CD14-positive monocyte (primary cell): ENCODE measurements at regions not wholly inside any gene's neighbourhood (a gene's known extent, or its start where the extent isn't known, plus 50 kb on each side); places are given as distances from the start of the nearest gene placed in this dataset.

Experiments
- DNase-seq, 3 donors: peaks; one replicate each; pipeline ENCODE4 v3.0.0-alpha.2; 2011 to 2022
- H2AFZ ChIP-seq: 2 replicates; pipeline ENCODE4 v1.6.0; 2012; ENCODE audit warnings: mild to moderate bottlenecking, low read depth, low read length, inconsistent platforms; ENCODE audit not compliant: insufficient read depth, poor library complexity, severe bottlenecking
- H3K27ac ChIP-seq, 2 donors: 1 replicate in 1 of 2; 2 replicates in 1 of 2; pipeline ENCODE4 v1.5.1; 2012 to 2013; ENCODE audit warnings: low read length in 2 of 2, control low read depth in 1 of 2, inconsistent platforms in 1 of 2, low read depth in 1 of 2, mild to moderate bottlenecking in 1 of 2
- H3K27me3 ChIP-seq, 2 donors: one replicate each; pipeline versions ENCODE4 v1.6.0 to v1.6.1; 2011 to 2013; ENCODE audit warnings: low read length in 2 of 2; ENCODE audit not compliant: control insufficient read depth in 2 of 2, insufficient read depth in 2 of 2
- H3K36me3 ChIP-seq, 2 donors: replicated peaks in 1 of 2; 1 replicate in 1 of 2; 2 replicates in 1 of 2; pipeline versions ENCODE4 v1.5.1 to v1.6.1; 2012 to 2013; ENCODE audit warnings: low read length in 2 of 2, control low read depth in 1 of 2, inconsistent platforms in 1 of 2, mild to moderate bottlenecking in 1 of 2; ENCODE audit not compliant: insufficient read depth in 2 of 2, control insufficient read depth in 1 of 2
- H3K4me1 ChIP-seq, 2 donors: 1 replicate in 1 of 2; 2 replicates in 1 of 2; pipeline versions ENCODE4 v1.5.1 to v1.6.1; 2012 to 2013; ENCODE audit warnings: low read length in 2 of 2, control low read depth in 1 of 2, inconsistent platforms in 1 of 2, mild to moderate bottlenecking in 1 of 2, moderate library complexity in 1 of 2; ENCODE audit not compliant: insufficient read depth in 2 of 2, control insufficient read depth in 1 of 2
- H3K4me2 ChIP-seq: replicated peaks from 2 replicates; pipeline ENCODE3; 2012; ENCODE audit warnings: low read length, moderate library complexity, mild to moderate bottlenecking; ENCODE audit not compliant: poor library complexity, severe bottlenecking; ENCODE audit errors: extremely low read depth
- H3K4me3 ChIP-seq, 3 experiments: fragments of 200-600 bp in 1 of 3; sonication (generic) in 1 of 3; replicated peaks in 1 of 3; 1 replicate in 2 of 3; 2 replicates in 1 of 3; pipeline ENCODE4 v1.5.1; 2011 to 2013; ENCODE audit warnings: low read length in 3 of 3, mild to moderate bottlenecking in 3 of 3, control low read depth in 2 of 3, low read depth in 2 of 3, inconsistent platforms in 1 of 3, moderate library complexity in 1 of 3
- H3K79me2 ChIP-seq: 2 replicates; pipeline ENCODE4 v1.6.0; 2012; ENCODE audit warnings: mild to moderate bottlenecking, control low read depth, inconsistent platforms, low read length, moderate library complexity; ENCODE audit not compliant: insufficient read depth
- H3K9ac ChIP-seq: 2 replicates; pipeline ENCODE4 v1.6.0; 2017; ENCODE audit warnings: low read length, mild to moderate bottlenecking; ENCODE audit not compliant: insufficient read depth, poor library complexity, severe bottlenecking
- H3K9me3 ChIP-seq, 2 donors: replicated peaks in 1 of 2; 1 replicate in 1 of 2; 2 replicates in 1 of 2; pipeline versions ENCODE4 v1.5.1 to v1.6.1; 2012 to 2013; ENCODE audit warnings: low read length in 2 of 2, control low read depth in 1 of 2; ENCODE audit not compliant: control insufficient read depth in 1 of 2, insufficient read depth in 1 of 2
- H4K20me1 ChIP-seq: 2 replicates; pipeline ENCODE4 v1.6.0; 2012; ENCODE audit warnings: mild to moderate bottlenecking, low read length, control low read depth, moderate library complexity; ENCODE audit not compliant: insufficient read depth
- H3K27ac Mint-ChIP-seq, 7 donors: one replicate each; pipeline ENCODE4 v1.8.0; 2020; ENCODE audit warnings: mild to moderate bottlenecking in 7 of 7, mixed read lengths in 7 of 7, moderate library complexity in 6 of 7, inconsistent platforms in 2 of 7
- H3K27me3 Mint-ChIP-seq, 3 donors: one replicate each; pipeline ENCODE4 v1.8.0; 2021 to 2022; ENCODE audit warnings: low read depth in 3 of 3, mild to moderate bottlenecking in 3 of 3, mixed read lengths in 3 of 3, moderate library complexity in 3 of 3, inconsistent platforms in 1 of 3
- H3K36me3 Mint-ChIP-seq, 2 donors: one replicate each; pipeline ENCODE4 v1.8.0; 2020; ENCODE audit warnings: mixed read lengths in 2 of 2, inconsistent platforms in 1 of 2, mild to moderate bottlenecking in 1 of 2
- H3K4me1 Mint-ChIP-seq: one replicate; pipeline ENCODE4 v1.8.0; 2020; ENCODE audit warnings: mild to moderate bottlenecking, mixed read lengths
- H3K4me3 Mint-ChIP-seq, 2 donors: one replicate each; pipeline ENCODE4 v1.8.0; 2020; ENCODE audit warnings: mild to moderate bottlenecking in 2 of 2, mixed read lengths in 2 of 2, moderate library complexity in 1 of 2
- H3K9me3 Mint-ChIP-seq, 7 donors: one replicate each; pipeline ENCODE4 v1.8.0; 2020 to 2022; ENCODE audit warnings: mixed read lengths in 7 of 7, mild to moderate bottlenecking in 6 of 7, moderate library complexity in 6 of 7, inconsistent platforms in 2 of 7
- WGBS: methylation state at CpG from one replicate; pipeline ENCODE4 v1.1.5; 2013; ENCODE audit warnings: missing lambda C conversion rate; ENCODE audit not compliant: insufficient coverage; 5-methylcytosine and 5-hydroxymethylcytosine counted together
- intact Hi-C, 2 donors: fragments of 100-400 bp; cut with micrococcal nuclease; formaldehyde crosslinking; loops; one replicate each; pipeline versions ENCODE4 v1.15.0 to v1.15.1; 2023
- TF ChIP-seq, protein P1 (sequence below): fragments of 200-600 bp; IDR thresholded peaks from one replicate; pipeline ENCODE4 v1.8.0; 2022; ENCODE audit warnings: antibody characterized with exemption, mild to moderate bottlenecking

DNA sequence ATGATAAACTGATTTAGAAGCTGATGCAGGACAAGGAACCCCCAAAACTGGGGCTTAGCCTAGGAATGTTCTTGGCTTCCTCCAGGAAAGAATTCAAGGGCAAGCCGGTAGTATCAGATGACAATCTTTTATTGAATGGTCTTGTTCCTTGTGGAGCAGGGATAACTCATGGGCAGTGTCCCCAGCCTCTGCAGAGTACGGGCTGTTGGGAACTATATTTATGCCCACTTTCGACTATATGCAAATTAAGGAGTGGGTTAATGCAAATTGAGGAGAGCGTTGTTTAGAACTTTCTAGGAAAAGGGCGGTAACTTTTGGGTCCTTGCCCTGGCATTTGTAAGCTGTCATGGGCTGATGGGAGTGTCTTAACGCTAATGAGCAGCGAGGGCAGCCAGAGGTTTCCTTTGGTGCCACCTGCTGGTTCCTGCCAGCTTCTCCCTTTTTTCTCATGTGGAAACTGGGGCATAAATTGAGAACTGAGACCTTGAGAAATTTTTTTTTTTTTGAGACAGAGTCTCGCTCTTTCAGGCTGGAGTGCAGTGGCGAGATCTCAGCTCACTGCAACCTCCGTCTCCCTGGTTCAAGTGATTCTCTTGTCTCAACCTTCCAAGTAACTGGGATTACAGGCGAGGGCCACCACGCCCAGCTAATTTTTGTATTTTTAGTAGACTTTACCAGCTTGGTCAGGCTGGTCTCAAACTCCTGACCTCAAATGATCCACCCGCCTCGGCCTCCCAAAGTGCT lies 79.4 kb upstream of the ABCC4 start:
- H3K4me3 Mint-ChIP-seq: peak overlapping the region; percentile 9 to 51
- H3K79me2 ChIP-seq: no peaks in the 10 kb centered on the region
- H3K36me3 ChIP-seq: no peaks in the 10 kb centered on the region
- no peak overlapping the region for H3K4me3 ChIP-seq
- TF ChIP-seq, protein P1, sequence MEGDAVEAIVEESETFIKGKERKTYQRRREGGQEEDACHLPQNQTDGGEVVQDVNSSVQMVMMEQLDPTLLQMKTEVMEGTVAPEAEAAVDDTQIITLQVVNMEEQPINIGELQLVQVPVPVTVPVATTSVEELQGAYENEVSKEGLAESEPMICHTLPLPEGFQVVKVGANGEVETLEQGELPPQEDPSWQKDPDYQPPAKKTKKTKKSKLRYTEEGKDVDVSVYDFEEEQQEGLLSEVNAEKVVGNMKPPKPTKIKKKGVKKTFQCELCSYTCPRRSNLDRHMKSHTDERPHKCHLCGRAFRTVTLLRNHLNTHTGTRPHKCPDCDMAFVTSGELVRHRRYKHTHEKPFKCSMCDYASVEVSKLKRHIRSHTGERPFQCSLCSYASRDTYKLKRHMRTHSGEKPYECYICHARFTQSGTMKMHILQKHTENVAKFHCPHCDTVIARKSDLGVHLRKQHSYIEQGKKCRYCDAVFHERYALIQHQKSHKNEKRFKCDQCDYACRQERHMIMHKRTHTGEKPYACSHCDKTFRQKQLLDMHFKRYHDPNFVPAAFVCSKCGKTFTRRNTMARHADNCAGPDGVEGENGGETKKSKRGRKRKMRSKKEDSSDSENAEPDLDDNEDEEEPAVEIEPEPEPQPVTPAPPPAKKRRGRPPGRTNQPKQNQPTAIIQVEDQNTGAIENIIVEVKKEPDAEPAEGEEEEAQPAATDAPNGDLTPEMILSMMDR: peak; percentile 75
- 38% methylated on average over 9 of the region's 14 CpGs for WGBS
- H3K27ac ChIP-seq: no peak overlapping the region
- H3K36me3 Mint-ChIP-seq: no peaks in the 10 kb centered on the region
- no peak overlapping the region for H3K4me2 ChIP-seq
- H3K9me3 ChIP-seq: no peaks in the 10 kb centered on the region
- no peaks in the 10 kb centered on the region for H3K27me3 ChIP-seq
- H3K4me1 ChIP-seq: peaks cover 5 to 7% of the 10 kb centered on the region in 2 donors
- no peak overlapping the region for H3K9ac ChIP-seq
- H3K4me1 Mint-ChIP-seq: peaks cover 15% of the 10 kb centered on the region
- H3K9me3 Mint-ChIP-seq: peaks cover 0 to 2% (median 0%) of the 10 kb centered on the region in 7 donors
- intact Hi-C loops: loop anchor here in 1 of 2 donors (5.0 kb wide), 1 partner anchor 193 kb away; no protein-coding TSS in a partner anchor
- DNase-seq: peak; percentile 70 to 79 (median 72)
- H3K27ac Mint-ChIP-seq: no peak overlapping the region
- H4K20me1 ChIP-seq: no peaks in the 10 kb centered on the region
- H3K27me3 Mint-ChIP-seq: peaks cover 0 to 1% (median 1%) of the 10 kb centered on the region in 3 donors
- no peak overlapping the region for H2AFZ ChIP-seq

DNA sequence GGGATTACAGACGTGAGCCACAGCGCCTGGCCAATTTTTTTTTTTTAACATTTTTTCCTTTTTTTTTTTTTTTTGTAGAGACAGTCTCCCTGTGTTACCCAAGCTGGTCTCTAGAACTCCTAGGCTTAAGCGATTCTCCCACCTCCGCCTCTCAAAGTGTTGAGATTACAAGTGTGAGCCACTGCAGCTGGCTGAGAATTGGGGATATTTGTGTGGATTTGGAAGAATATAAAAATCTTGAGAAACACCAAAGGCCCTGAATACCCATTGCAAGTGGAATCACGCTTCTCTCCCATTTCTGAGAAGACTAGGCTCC lies 79.9 kb upstream of the ABCC4 start:
- Histone ChIP-seq H3K36me3 (no peaks in the 10 kb centered on the region), H3K4me3 (no peak overlapping the region), H3K4me2 (no peak overlapping the region), H4K20me1 (no peaks in the 10 kb centered on the region), H3K27ac (no peak overlapping the region), H3K4me1 (peaks cover 10 to 13% of the 10 kb centered on the region in 2 donors), H3K27me3 (no peaks in the 10 kb centered on the region), H3K79me2 (no peaks in the 10 kb centered on the region), H2AFZ (no peak overlapping the region), H3K9ac (no peak overlapping the region), H3K9me3 (no peaks in the 10 kb centered on the region)
- H3K4me3 Mint-ChIP-seq: no peak overlapping the region
- H3K36me3 Mint-ChIP-seq: peaks cover 0 to 3% of the 10 kb centered on the region in 2 donors
- 58% methylated on average over 2 of the region's 5 CpGs for WGBS
- H3K4me1 Mint-ChIP-seq: peaks cover 20% of the 10 kb centered on the region
- peaks cover 0 to 3% (median 0%) of the 10 kb centered on the region in 7 donors for H3K9me3 Mint-ChIP-seq
- no peak overlapping the region for H3K27ac Mint-ChIP-seq
- intact Hi-C loops: loop anchor here in 1 of 2 donors (5.0 kb wide), 1 partner anchor 194 kb away; no protein-coding TSS in a partner anchor
- DNase-seq: no peak
- peaks cover 0 to 1% (median 0%) of the 10 kb centered on the region in 3 donors for H3K27me3 Mint-ChIP-seq
- TF ChIP-seq, protein P1: no peak
